HCT116 (cell line): ENCODE measurements at regions not wholly inside any gene's neighbourhood (a gene's known extent, or its start where the extent isn't known, plus 50 kb on each side); places are given as distances from the start of the nearest gene placed in this dataset.

Experiments used
- ATAC-seq: fragments of 200-7000 bp; cut with Tn5 transposase; 2 replicates; pipeline ENCODE4 v1.9.1; 2020; ENCODE audit warnings: mild to moderate bottlenecking, moderate library complexity
- BruUV-seq: library from RNA; stranded (reverse); fragments of 400-500 nt; replicated peaks from 2 replicates; lab custom pipeline; 2021; lab: Mats Ljungman, UMichigan
- CTCF ChIA-PET: fragments of 300-600 bp; sonication (Branson Sonifier 250); formaldehyde crosslinking; loops from one replicate; lab custom pipeline; 2021; ENCODE audit warnings: antibody characterized with exemption; lab: Charles Lee
- POLR2A ChIA-PET: fragments of 300-600, 350-600 bp; sonication (Branson Sonifier 250); formaldehyde crosslinking; loops from one replicate; lab custom pipeline; 2021; ENCODE audit warnings: antibody characterized with exemption; lab: Charles Lee
- RAD21 ChIA-PET, 2 experiments: fragments of 300-600 bp; sonication (Branson Sonifier 250); formaldehyde crosslinking; loops; one replicate each; lab custom pipeline; 2023; ENCODE audit warnings: low total read pairs in 2 of 2; ENCODE audit not compliant: uncharacterized antibody in 2 of 2, unreplicated experiment in 2 of 2, low non-redundant PET in 1 of 2; lab: Charles Lee
- DNase-seq: peaks from one replicate; pipeline ENCODE4 v3.0.0-alpha.2; 2010; ENCODE audit warnings: low read depth, low spot score
- H2AFZ ChIP-seq: fragments of 200-600 bp; shearing (Covaris generic), sonication (generic); 2 replicates; pipeline ENCODE4 v1.6.1; 2017; ENCODE audit warnings: low read depth, mixed run types, mixed read lengths, antibody characterized with exemption, low read length; ENCODE audit not compliant: poor library complexity, severe bottlenecking
- H3K27ac ChIP-seq: 2 replicates; pipeline ENCODE4 v1.5.1; 2012; ENCODE audit warnings: low read depth, low read length
- H3K27me3 ChIP-seq: fragments of 200-600 bp; sonication (generic); 2 replicates; pipeline ENCODE4 v1.6.1; 2016; ENCODE audit warnings: mixed run types, low read length, mixed read lengths; ENCODE audit not compliant: insufficient read depth
- H3K36me3 ChIP-seq, 2 experiments: fragments of 200-500 bp in 1 of 2; fragments of 200-600 bp in 1 of 2; sonication (Bioruptor generic) in 1 of 2; sonication (generic) in 1 of 2; 2 replicates each; pipeline versions ENCODE4 v1.5.1 to v1.6.1; 2014 to 2016; ENCODE audit warnings: low read length in 2 of 2, inconsistent platforms in 1 of 2, mixed read lengths in 1 of 2, mixed run types in 1 of 2; ENCODE audit not compliant: insufficient read depth in 2 of 2, control insufficient read depth in 1 of 2
- H3K4me1 ChIP-seq, 2 experiments: fragments of 200-600 bp in 1 of 2; sonication (generic) in 1 of 2; 2 replicates each; pipeline versions ENCODE4 v1.5.1 to v1.6.1; 2012 to 2017; ENCODE audit warnings: low read length in 2 of 2, inconsistent platforms in 1 of 2, mild to moderate bottlenecking in 1 of 2, mixed read lengths in 1 of 2, mixed run types in 1 of 2, moderate library complexity in 1 of 2; ENCODE audit not compliant: insufficient read depth in 2 of 2, control insufficient read depth in 1 of 2
- H3K4me2 ChIP-seq: fragments of 200-600 bp; sonication (generic); 2 replicates; pipeline ENCODE4 v1.6.1; 2017; ENCODE audit warnings: mixed run types, low read length, mixed read lengths
- H3K4me3 ChIP-seq, 2 experiments: fragments of 200-600 bp in 1 of 2; sonication (generic) in 1 of 2; replicated peaks in 1 of 2; 2 replicates each; pipeline ENCODE4 v1.5.1; 2011 to 2016; ENCODE audit warnings: low read length in 2 of 2, control low read depth in 1 of 2, low read depth in 1 of 2, mild to moderate bottlenecking in 1 of 2, mixed read lengths in 1 of 2, mixed run types in 1 of 2
- H3K79me2 ChIP-seq: fragments of 200-600 bp; sonication (generic); 2 replicates; pipeline ENCODE4 v1.6.1; 2017; ENCODE audit warnings: mild to moderate bottlenecking, mixed run types, low read length, moderate library complexity, mixed read lengths; ENCODE audit not compliant: insufficient read depth
- H3K9ac ChIP-seq: fragments of 200-600 bp; sonication (generic); 2 replicates; pipeline ENCODE4 v1.6.1; 2016; ENCODE audit warnings: low read length, mixed read lengths
- H3K9me2 ChIP-seq: fragments of 200-600 bp; sonication (generic), shearing (Covaris generic); 2 replicates; pipeline ENCODE4 v1.6.1; 2017; ENCODE audit warnings: mixed run types, mild to moderate bottlenecking, moderate library complexity; ENCODE audit not compliant: insufficient read depth
- H3K9me3 ChIP-seq, 2 experiments: fragments of 200-500 bp in 1 of 2; fragments of 200-600 bp in 1 of 2; sonication (Bioruptor generic) in 1 of 2; sonication (generic) in 1 of 2; 2 replicates each; pipeline ENCODE4 v1.6.1; 2014 to 2017; ENCODE audit warnings: low read length in 2 of 2, mixed read lengths in 2 of 2, inconsistent platforms in 1 of 2, low read depth in 1 of 2, mild to moderate bottlenecking in 1 of 2, mixed run types in 1 of 2, moderate library complexity in 1 of 2; ENCODE audit not compliant: control insufficient read depth in 1 of 2, insufficient read depth in 1 of 2
- H4K20me1 ChIP-seq: fragments of 200-600 bp; sonication (generic), shearing (Covaris generic); 2 replicates; pipeline ENCODE4 v1.6.1; 2017; ENCODE audit warnings: mixed run types, mild to moderate bottlenecking, moderate library complexity; ENCODE audit not compliant: insufficient read depth
- CEBPB ChIP-seq: IDR thresholded peaks from 2 replicates; pipeline ENCODE4 v1.6.1; 2012; ENCODE audit warnings: low read depth
- CTCF ChIP-seq, 3 experiments: fragments of 200-600 bp in 1 of 3; sonication (generic) in 1 of 3; IDR thresholded peaks in 2 of 3; conservative IDR thresholded peaks in 1 of 3; 2 replicates each; pipeline ENCODE4 v1.5.1; 2012 to 2017; ENCODE audit warnings: low read depth in 2 of 3, low read length in 2 of 3, antibody characterized with exemption in 1 of 3, borderline replicate concordance in 1 of 3, control low read depth in 1 of 3, mild to moderate bottlenecking in 1 of 3, mixed read lengths in 1 of 3, mixed run types in 1 of 3, moderate library complexity in 1 of 3; ENCODE audit not compliant: insufficient read depth in 1 of 3
- EGR1 ChIP-seq: IDR thresholded peaks from 2 replicates; pipeline ENCODE4 v1.6.1; 2012; ENCODE audit warnings: low read depth
- EZH2phosphoT487 ChIP-seq: fragments of 200-600 bp; IDR thresholded peaks from 2 replicates; pipeline ENCODE4 v1.6.1; 2018; ENCODE audit warnings: antibody characterized with exemption, borderline replicate concordance
- FOSL1 ChIP-seq: IDR thresholded peaks from 2 replicates; pipeline ENCODE4 v1.6.1; 2012; ENCODE audit warnings: low read depth
- MAX ChIP-seq: IDR thresholded peaks from 2 replicates; pipeline ENCODE4 v1.6.1; 2012
- POLR2AphosphoS5 ChIP-seq: IDR thresholded peaks from 2 replicates; pipeline ENCODE4 v1.6.1; 2011; ENCODE audit warnings: mild to moderate bottlenecking, low read depth, low read length, moderate library complexity
- SRF ChIP-seq: IDR thresholded peaks from 2 replicates; pipeline ENCODE4 v1.6.1; 2012; ENCODE audit warnings: low read depth
- intact Hi-C: fragments of 100-400 bp; cut with micrococcal nuclease; formaldehyde crosslinking; loops from 2 replicates; pipeline ENCODE4 v1.10.0; 2022
- TF ChIP-seq, protein P1 (sequence below): IDR thresholded peaks from 2 replicates; pipeline ENCODE4 v1.6.1; 2012; ENCODE audit warnings: low read depth

DNA sequence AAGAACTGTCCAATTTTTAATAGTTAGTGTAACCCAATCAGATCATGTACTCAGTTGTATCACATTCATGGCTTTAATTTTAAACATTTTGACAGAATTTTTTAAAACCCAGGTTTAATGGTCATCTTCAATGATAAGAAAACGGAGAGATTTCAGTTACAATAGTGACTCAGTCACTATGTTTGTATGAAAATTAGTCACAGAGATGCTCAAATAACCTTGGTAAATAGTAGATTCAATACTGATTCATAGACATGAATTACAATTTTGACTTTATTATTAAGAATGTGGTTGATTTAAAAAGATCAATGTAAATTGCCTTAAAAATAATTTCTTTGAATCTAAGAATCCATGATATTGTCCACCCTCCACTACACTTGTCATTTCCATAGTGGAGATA, 64.6 kb upstream of the TYRP1 start (continued):
- TF ChIP-seq, protein P1, sequence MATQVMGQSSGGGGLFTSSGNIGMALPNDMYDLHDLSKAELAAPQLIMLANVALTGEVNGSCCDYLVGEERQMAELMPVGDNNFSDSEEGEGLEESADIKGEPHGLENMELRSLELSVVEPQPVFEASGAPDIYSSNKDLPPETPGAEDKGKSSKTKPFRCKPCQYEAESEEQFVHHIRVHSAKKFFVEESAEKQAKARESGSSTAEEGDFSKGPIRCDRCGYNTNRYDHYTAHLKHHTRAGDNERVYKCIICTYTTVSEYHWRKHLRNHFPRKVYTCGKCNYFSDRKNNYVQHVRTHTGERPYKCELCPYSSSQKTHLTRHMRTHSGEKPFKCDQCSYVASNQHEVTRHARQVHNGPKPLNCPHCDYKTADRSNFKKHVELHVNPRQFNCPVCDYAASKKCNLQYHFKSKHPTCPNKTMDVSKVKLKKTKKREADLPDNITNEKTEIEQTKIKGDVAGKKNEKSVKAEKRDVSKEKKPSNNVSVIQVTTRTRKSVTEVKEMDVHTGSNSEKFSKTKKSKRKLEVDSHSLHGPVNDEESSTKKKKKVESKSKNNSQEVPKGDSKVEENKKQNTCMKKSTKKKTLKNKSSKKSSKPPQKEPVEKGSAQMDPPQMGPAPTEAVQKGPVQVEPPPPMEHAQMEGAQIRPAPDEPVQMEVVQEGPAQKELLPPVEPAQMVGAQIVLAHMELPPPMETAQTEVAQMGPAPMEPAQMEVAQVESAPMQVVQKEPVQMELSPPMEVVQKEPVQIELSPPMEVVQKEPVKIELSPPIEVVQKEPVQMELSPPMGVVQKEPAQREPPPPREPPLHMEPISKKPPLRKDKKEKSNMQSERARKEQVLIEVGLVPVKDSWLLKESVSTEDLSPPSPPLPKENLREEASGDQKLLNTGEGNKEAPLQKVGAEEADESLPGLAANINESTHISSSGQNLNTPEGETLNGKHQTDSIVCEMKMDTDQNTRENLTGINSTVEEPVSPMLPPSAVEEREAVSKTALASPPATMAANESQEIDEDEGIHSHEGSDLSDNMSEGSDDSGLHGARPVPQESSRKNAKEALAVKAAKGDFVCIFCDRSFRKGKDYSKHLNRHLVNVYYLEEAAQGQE = no peak
- TF ChIP-seq EGR1 (no peak), SRF (no peak)
- TF ChIP-seq, all 23 proteins: peak for 0

DNA sequence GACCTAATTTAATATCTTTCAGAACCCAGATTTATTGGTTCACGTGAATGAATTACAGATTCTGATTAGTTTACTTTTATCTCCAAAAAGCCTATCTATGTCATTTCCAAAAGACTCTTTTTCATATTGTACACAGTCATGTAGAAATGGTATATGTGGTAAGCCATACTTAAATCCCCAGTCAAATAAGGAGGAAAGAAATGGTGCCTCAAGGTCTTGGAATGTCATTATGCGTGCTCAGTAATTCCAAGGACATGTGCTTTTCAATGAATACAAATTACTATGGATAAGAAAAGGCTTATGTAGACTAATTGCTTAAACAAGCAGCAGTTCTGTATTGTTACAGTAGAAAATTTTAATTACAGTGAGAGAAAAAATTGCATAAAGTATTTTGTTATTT, 64.1 kb upstream of the TYRP1 start:
- no peak overlapping the region for H3K4me2 ChIP-seq
- ATAC-seq = no peak
- no peak for DNase-seq
- POLR2A ChIA-PET = no interaction called here
- H3K36me3 ChIP-seq = no peaks in the 10 kb centered on the region
- no peaks in the 10 kb centered on the region for H3K9me2 ChIP-seq
- CTCF ChIA-PET = no interaction called here
- no peaks in the 10 kb centered on the region for H3K9me3 ChIP-seq
- no TSS peak for BruUV-seq
- no peak overlapping the region for H3K4me3 ChIP-seq
- no peaks in the 10 kb centered on the region for H3K79me2 ChIP-seq
- H2AFZ ChIP-seq = no peak overlapping the region
- TF ChIP-seq POLR2AphosphoS5 = no peak
- TF ChIP-seq, protein P1 = no peak
- no peak for TF ChIP-seq CEBPB
- TF ChIP-seq EZH2phosphoT487 = no peak
- TF ChIP-seq EGR1 = no peak
- TF ChIP-seq CTCF (IDR thresholded peaks at IDR 0.05 in 2 of 3, conservative IDR thresholded peaks at IDR 0.05 in 1 of 3; ENCODE audit: borderline replicate concordance in 1 of 3, insufficient read depth in 1 of 3, low read depth in 2 of 3, low read length in 2 of 3) = no peak
- TF ChIP-seq FOSL1 = no peak
- TF ChIP-seq MAX = no peak
- H3K27ac ChIP-seq = no peak overlapping the region
- RAD21 ChIA-PET = no interaction called here
- no peaks in the 10 kb centered on the region for H3K4me1 ChIP-seq
- intact Hi-C loops = no loop called here
- no peaks in the 10 kb centered on the region for H4K20me1 ChIP-seq
- no peak overlapping the region for H3K9ac ChIP-seq
- H3K27me3 ChIP-seq = no peaks in the 10 kb centered on the region
